ENCODE measurements at regions not wholly inside any gene's neighbourhood (a gene's known extent, or its start where the extent isn't known, plus 50 kb on each side); places are given as distances from the start of the nearest gene placed in this dataset.

DNA sequence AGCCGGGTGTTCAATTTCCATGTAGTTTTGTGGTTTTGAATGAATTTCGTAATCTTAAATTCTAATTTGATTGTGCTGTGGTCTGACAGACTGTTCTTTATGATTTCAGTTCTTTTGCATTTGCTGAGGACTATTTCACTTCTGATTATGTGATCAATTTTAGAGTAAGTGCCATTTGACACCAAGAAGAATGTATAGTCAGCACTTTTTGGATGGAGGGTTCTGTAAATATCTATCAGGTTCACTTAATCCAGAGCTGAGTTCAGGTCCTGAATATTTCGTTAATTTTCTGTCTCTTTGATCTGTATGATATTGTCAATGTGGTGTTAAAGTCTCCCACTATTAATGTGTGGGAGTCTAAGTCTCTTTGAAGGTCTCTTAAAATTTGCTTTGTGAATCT, 944.9 kb downstream of the TLE4 start:
- Histone ChIP-seq H3K36me3 (no peaks in the 10 kb centered on the region), H3K27ac (no peak overlapping the region), H3K9me3 (no peaks in the 10 kb centered on the region), H3K27me3 (no peaks in the 10 kb centered on the region), H3K4me1 (no peaks in the 10 kb centered on the region), H3K4me3 (no peak overlapping the region)
- intact Hi-C loops (cut with DNase I) = no loop called here
- TF ChIP-seq, protein P1, sequence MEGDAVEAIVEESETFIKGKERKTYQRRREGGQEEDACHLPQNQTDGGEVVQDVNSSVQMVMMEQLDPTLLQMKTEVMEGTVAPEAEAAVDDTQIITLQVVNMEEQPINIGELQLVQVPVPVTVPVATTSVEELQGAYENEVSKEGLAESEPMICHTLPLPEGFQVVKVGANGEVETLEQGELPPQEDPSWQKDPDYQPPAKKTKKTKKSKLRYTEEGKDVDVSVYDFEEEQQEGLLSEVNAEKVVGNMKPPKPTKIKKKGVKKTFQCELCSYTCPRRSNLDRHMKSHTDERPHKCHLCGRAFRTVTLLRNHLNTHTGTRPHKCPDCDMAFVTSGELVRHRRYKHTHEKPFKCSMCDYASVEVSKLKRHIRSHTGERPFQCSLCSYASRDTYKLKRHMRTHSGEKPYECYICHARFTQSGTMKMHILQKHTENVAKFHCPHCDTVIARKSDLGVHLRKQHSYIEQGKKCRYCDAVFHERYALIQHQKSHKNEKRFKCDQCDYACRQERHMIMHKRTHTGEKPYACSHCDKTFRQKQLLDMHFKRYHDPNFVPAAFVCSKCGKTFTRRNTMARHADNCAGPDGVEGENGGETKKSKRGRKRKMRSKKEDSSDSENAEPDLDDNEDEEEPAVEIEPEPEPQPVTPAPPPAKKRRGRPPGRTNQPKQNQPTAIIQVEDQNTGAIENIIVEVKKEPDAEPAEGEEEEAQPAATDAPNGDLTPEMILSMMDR (IDR thresholded peaks at IDR 0.05) = no peak
- ATAC-seq (no peak), DNase-seq (no peak), FAIRE-seq (no peak)
- WGBS, 2 donors = 52 to 65% methylated on average over 3 of the region's 3 CpGs

- H3K9me3 ChIP-seq = no peaks in the 10 kb centered on the region
- ATAC-seq (no peak), DNase-seq (no peak), FAIRE-seq (no peak)
- no peaks in the 10 kb centered on the region for H3K27me3 ChIP-seq
- no peaks in the 10 kb centered on the region for H3K36me3 ChIP-seq
- H3K27ac ChIP-seq = no peak overlapping the region
- H3K4me1 ChIP-seq = no peaks in the 10 kb centered on the region
- no peak overlapping the region for H3K4me3 ChIP-seq
- intact Hi-C loops (cut with DNase I) = no loop called here
- TF ChIP-seq, protein P1 (IDR thresholded peaks at IDR 0.05) = peak in 1 of 4 donors; percentile 7
- 40 to 42% methylated on average over 1 of the region's 1 CpG for WGBS, 2 donors
Observed at GRCh38 chr9:80509358-80509757, 937.6 kb downstream of the TLE4 start.

- no peaks in the 10 kb centered on the region for H3K4me1 ChIP-seq
- no peak for FAIRE-seq
Observed at GRCh38 chr9:80507611-80508010, 935.8 kb downstream of the TLE4 start.

DNA sequence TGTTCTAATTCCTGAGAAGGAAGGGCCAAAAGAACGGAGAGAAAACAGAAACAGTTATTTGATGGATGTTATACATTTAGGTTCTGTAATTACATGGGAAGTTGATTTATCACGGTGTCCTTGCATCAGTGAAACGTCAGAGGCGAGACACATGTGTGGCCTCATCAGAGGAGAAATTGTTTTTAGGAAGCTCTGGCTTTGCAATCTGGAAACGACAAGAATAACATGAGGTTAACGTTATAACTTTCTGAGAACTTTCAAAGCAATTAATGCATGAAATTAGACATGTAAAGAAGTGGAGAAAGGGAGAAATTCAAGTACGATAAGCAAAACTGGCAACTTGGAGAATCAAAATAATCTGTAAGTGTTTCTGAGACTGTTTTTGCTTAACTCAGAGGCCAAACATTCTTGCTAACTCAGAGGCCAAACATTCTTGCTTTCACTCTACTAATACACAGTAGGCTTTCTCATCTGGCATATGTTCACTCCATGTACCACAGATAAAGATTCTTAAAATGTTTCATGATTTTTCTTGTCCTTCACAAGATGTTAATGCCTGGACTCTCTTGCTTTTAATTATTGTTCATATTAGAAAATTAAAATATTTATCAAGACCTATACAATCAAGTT, 933.0 kb downstream of the TLE4 start:
- Histone ChIP-seq H3K9me3 (no peaks in the 10 kb centered on the region), H3K36me3 (no peaks in the 10 kb centered on the region), H3K27me3 (no peaks in the 10 kb centered on the region), H3K4me1 (no peaks in the 10 kb centered on the region), H3K4me3 (no peak overlapping the region), H3K27ac (no peak overlapping the region)
- TF ChIP-seq, protein P1 (IDR thresholded peaks at IDR 0.05) = no peak
- intact Hi-C loops (cut with DNase I) = no loop called here
- no peak for DNase-seq
- ATAC-seq = no peak
- FAIRE-seq = peak; percentile 5
- 46 to 64% methylated on average over 7 of the region's 7 CpGs for WGBS, 2 donors

More at GRCh38 chr9:80507611-80508010, 935.8 kb downstream of the TLE4 start:
- Histone ChIP-seq H3K4me3 (no peak overlapping the region), H3K27ac (no peak overlapping the region), H3K27me3 (no peaks in the 10 kb centered on the region), H3K36me3 (no peaks in the 10 kb centered on the region), H3K9me3 (no peaks in the 10 kb centered on the region)
- WGBS, 2 donors = 53 to 62% methylated on average over 3 of the region's 3 CpGs
- TF ChIP-seq, protein P1 (IDR thresholded peaks at IDR 0.05) = no peak
- ATAC-seq = no peak
- intact Hi-C loops (cut with DNase I) = no loop called here
- DNase-seq = no peak

DNA sequence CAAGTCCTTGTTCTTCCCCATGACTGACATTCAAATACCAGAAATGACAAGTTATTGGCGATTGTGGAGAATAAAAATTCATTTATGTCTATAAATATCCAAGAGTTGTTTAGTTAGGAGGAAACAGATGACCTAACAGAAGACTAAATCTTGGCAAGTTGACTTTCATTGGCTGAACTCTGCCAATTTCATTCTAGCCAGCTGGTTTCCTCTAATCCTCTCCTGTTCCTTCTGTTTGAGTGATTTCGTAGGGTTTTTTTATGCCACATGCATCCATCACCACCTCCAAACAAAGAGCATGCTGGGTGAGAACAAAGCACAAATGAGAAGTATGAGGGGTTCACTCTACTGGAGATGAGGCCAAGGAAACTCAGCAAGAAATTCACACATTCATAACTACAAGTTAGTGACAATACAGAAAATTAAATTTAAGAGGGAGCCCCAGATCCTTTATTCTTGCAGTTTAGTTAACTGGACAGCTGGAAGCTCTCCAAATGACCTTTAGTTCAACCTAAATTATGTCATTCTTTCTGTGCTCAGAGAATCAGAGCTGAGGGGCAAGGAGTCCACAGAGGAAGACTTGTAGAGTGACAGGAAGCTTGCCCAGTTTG, 932.0 kb downstream of the TLE4 start:
- no peaks in the 10 kb centered on the region for H3K9me3 ChIP-seq
- no peak for DNase-seq
- TF ChIP-seq, protein P1 (IDR thresholded peaks at IDR 0.05) = no peak
- no peaks in the 10 kb centered on the region for H3K36me3 ChIP-seq
- H3K27me3 ChIP-seq = no peaks in the 10 kb centered on the region
- no peak for ATAC-seq
- FAIRE-seq = peak; percentile 57
- WGBS, 2 donors = 24 to 32% methylated on average over 2 of the region's 2 CpGs
- H3K4me3 ChIP-seq = no peak overlapping the region
- H3K27ac ChIP-seq = no peak overlapping the region
- intact Hi-C loops (cut with DNase I) = no loop called here
- no peaks in the 10 kb centered on the region for H3K4me1 ChIP-seq

Data from pancreas (tissue), 10 donors.